GM19328 (cell line): ENCODE measurements at regions not wholly inside any gene's neighbourhood (a gene's known extent, or its start where the extent isn't known, plus 50 kb on each side); places are given as distances from the start of the nearest gene placed in this dataset.
"Not testable (repeated sequence)": the region's sequence is repeated elsewhere in the genome, so short reads cannot be mapped to it uniquely, and the experiment has no call there.

Source experiments
- ATAC-seq: cut with Tn5 transposase; IDR thresholded peaks from one replicate; pipeline ENCODE4 v1.9.1; 2021; ENCODE audit warnings: mild to moderate bottlenecking, moderate library complexity; ENCODE audit not compliant: unreplicated experiment

DNA sequence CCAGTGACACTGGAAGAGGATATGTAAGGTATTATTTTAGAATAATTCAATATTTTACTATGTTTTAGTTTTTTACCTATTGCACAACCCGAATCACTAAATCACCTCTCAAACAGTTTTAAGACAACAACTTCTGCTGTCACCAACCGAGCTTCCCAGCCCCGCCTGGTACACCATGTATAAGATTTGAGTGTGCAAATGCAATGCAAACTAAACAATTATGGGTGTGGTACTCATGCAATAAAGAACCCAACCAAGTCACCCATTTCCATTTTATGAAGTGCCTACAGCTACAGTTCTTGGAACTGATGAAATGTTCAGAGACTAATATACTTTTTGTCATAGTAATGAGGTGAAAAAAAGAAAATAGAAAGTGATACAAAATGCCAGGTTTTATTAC is 256.2 kb downstream of the TAFA4 start:
- no peak for ATAC-seq

DNA sequence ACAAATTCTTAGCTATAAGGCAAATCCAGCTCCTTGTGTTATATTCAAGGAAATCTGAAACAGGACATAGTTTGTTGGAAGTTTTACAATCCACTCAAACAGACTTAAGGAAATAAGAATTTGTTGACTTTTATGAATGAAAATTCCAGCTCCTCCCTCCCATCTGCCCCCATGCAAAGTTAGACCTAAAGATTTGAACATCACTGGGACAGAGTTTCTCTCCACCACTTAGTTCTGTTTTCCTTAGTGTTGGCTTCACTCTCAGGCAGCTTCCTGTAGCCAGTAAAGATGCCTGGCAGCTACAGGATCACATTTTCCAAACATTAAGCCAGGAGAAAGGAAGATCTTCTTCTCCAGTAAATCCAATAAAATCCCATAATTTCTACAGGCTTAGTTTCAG is 265.0 kb downstream of the TAFA4 start:
- no peak for ATAC-seq

DNA sequence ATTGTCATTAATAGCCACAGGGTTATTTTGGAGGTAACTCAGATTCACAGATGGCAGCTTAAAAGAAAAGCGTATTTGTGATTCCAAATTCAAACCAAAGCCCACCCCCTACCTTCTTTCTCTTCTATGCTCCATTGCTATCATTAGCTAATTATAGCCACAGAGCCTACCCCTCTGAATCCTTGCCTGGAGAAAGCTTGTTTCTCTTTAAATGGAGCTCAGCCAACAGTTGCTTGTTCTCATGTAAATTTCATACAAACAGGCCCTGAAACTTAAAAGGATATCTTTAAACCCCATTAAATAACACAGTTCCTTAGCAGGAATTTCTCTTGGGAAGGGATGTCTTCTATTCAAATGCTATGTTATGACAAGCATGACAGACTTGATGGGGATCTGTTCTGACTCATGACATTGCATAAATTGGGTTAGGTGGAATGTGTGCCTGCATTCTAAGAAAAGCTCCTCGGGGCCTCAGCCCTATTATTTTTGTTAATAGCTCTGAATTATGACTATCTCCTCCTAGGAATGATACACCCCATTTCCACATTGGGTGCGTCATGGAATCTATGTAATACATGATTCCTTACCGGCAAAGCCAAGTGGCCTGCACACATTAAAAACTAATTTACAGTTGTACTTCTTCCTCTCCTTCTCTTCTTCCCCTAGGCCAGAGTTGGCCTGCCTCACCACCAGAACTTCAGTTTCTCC is 265.8 kb downstream of the TAFA4 start:
- no peak for ATAC-seq

DNA sequence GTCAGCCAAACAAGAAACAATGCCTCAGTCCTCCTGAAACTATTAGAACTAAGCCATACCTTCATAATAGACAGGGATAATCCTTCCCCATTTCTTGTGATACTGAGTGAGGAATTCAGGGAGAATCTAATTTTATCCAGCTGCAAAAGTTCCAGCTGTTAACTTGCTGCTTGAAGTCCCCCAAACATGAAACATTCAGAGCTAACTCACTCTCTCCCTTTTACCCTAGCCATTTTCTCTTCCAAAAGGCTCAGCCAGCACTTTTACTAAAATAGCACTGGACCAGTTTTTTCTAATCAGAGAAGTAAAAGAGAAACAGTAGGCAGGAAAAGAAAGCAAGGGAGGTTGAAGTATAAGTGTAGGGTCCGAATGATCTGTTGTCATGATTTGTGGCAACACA is 268.1 kb downstream of the TAFA4 start:
- ATAC-seq: no peak

DNA sequence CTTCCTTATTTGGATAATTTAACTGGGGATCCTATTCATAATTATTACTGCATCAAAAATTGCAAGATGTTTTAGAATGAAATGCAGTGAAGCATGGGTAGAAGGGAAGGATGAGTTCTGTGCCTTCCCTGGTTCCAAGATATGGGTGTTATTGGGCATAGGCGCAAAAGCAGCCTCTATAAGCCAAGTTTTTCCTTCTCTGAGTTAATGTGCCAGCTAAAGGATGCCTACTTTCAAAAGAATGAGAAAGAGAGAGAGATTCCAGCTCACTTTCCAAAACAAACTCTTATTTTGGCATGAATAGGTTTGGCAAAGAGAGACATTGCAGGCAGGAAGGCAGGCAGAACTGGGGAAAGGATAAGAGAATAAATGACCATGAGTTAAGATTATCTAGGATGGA is 270.2 kb downstream of the TAFA4 start:
- ATAC-seq: no peak

DNA sequence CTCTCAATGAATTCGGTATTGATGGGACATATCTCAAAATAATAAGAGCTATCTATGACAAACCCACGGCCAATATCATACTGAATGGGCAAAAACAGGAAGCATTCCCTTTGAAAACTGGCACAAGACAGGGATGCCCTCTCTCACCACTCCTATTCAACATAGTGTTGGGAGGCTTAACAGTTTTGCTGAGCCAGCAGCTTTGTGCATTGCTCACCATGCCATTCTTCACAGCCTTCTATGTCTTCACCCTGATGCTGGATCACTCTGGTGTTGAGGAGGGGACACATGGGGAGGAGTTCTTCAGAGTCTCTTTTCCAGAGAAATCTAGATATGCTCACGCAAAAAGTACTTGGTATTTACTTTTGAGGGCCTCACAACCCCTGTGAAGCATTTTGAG is 281.7 kb downstream of the TAFA4 start:
- not testable (repeated sequence) for ATAC-seq

- ATAC-seq: no peak
Observed at GRCh38 chr3:68648494-68648893, 283.9 kb downstream of the TAFA4 start.

- ATAC-seq: no peak
Observed at GRCh38 chr3:68631850-68632545, 300.3 kb downstream of the TAFA4 start.

DNA sequence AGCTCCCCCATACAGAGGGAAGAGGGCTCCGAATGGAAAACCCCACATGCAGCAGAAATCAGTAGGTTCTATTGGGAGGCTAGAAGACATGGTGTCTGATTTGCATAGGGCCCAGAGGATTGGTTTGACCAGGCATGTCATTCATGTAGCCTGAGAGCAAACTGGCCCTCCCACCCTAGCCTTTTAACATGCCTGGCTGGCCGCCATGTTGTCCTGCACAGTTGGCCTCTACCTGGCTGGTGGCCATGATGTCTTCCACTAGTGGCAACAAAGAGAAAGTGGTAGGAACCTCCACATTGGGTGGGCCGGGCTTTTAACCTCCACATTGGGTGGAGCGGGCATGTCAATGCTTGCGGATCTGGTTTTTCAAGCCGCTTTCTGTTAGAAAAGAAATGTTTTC is 312.1 kb downstream of the TAFA4 start:
- ATAC-seq: no peak

- no peak for ATAC-seq
Observed at GRCh38 chr3:68614087-68614486, 318.3 kb downstream of the TAFA4 start.

- no peak for ATAC-seq
Observed at GRCh38 chr3:68571321-68571720, 361.0 kb downstream of the TAFA4 start.

DNA sequence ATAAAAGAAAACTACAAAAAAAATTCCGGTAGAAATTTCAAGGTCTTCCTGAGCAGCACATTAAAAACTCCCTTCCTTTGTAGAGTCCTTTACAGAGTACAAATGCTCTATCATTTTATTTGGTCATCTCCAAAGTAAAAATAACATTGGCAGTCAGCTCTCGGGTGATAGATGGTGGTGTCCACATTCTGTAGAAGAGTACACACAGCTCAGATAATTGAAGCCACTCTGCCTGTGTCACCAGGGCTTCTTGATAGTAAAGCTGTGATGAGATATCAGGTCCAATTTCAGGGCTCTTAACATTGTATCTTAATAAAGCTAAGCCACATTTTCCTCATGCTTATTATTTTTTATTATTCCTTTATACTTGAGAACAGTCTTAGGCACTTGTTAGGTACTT is 371.6 kb downstream of the TAFA4 start:
- ATAC-seq: no peak

- no peak for ATAC-seq
Observed at GRCh38 chr3:68535782-68536181, 396.6 kb downstream of the TAFA4 start.

GRCh38 chr3:68523330-68523729 is 409.0 kb downstream of the TAFA4 start:
- no peak for ATAC-seq

GRCh38 chr3:68515237-68515636 is 417.1 kb downstream of the TAFA4 start:
- no peak for ATAC-seq

- ATAC-seq: no peak
Observed at GRCh38 chr3:68504201-68504600, 428.1 kb downstream of the TAFA4 start.

DNA sequence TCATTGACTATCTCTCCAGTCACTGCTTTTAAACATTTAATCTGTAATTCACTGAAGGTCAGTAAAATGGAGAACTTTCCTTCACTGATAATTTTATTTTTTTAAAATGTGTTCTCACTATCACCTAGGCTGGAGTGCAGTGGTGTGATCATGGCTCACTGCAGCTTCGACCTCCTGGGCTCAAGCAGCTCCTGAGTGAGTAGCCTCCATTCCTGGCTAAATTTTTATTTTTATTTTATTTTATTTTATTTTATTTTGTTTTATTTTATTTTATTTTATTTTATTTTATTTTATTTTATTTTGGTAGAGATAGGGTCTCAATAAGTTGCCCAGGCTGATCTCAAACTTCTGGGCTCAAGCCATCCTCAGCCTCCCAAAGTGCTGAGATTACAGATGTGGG is 446.5 kb downstream of the TAFA4 start:
- ATAC-seq: not testable (repeated sequence)

DNA sequence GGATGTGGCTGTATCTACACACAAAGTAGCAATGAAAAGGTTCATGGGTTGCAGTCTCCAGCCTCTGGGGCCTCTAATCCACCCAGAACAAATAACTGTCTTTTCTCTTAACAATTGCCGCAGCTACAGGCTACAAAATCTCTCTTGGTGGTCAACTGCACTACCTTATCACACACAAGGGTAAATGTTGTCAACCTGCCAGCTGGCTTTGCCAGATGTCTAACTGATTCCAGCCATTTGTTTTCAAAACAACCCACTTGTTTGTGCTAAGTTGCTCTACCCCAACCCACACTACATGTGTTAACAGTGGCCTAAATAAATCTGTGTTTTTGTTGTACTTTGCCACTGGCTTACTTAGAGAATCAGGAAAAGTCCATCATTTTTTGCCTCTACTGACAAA is 447.3 kb downstream of the TAFA4 start:
- no peak for ATAC-seq

- ATAC-seq: no peak
Observed at GRCh38 chr3:68483601-68484000, 448.7 kb downstream of the TAFA4 start.

GRCh38 chr3:68483041-68483440 is 449.3 kb downstream of the TAFA4 start:
- no peak for ATAC-seq

DNA sequence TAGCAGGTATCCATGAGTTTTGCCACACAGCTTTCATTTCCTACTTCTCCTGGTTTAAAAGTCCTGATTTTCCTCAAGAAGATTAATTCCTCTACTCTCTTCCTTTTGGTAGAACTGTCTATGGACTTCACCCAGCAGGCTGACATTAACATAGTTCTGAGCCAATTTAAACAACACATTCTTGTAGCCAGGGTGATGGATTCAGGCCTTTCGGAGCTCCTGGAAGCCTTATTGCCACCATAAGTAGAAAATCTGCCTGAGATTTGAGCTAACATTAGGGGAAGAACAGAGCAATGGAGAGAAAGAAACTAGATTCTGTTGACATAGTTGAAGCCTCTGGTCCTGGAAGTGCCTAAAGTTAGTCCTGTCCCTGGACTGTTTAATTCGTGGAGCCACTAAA is 449.8 kb downstream of the TAFA4 start:
- ATAC-seq: no peak

DNA sequence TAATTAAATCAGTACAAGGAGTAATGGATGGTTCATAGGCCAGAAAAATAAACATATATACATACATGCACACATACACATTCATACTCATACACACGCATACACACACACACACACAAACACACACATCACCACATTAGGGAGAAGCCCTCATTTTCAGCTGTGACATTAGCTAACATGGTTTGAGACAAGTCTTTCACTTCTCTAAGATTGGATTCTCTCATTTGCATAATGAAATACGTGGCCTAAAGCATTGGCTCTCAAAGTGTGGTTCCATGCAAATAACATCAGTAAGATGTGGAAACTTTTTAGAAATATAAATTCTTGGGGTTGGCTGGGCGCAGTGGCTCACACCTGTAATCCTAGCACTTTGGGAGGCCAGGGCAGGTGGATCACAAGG is 452.6 kb downstream of the TAFA4 start:
- no peak for ATAC-seq
